HEK293 (cell line): ENCODE measurements at regions not wholly inside any gene's neighbourhood (a gene's known extent, or its start where the extent isn't known, plus 50 kb on each side); places are given as distances from the start of the nearest gene placed in this dataset.

Experiments
- CTCF ChIA-PET: fragments of 350-600 bp; formaldehyde crosslinking; extraction: SDS; loops from one replicate; lab custom pipeline; 2021; ENCODE audit warnings: antibody characterized with exemption; lab: Yijun Ruan, JAX
- POLR2A ChIA-PET: fragments of 300-600 bp; formaldehyde crosslinking; extraction: SDS; loops from one replicate; lab custom pipeline; 2020; ENCODE audit warnings: antibody characterized with exemption, inconsistent platforms; lab: Yijun Ruan, JAX
- H3K27ac ChIP-seq: fragments of 200-500 bp; sonication (Bioruptor generic); 2 replicates; pipeline ENCODE4 v1.5.1; 2014; ENCODE audit warnings: low read depth, low read length, control low read depth, inconsistent platforms; ENCODE audit errors: extremely low read depth
- H3K36me3 ChIP-seq, 2 experiments: fragments of 200-500 bp in 1 of 2; sonication (Bioruptor generic) in 1 of 2; 1 replicate in 1 of 2; 2 replicates in 1 of 2; pipeline ENCODE4 v1.5.1; 2014 to 2017; ENCODE audit warnings: inconsistent platforms in 2 of 2, low read length in 2 of 2; ENCODE audit not compliant: control insufficient read depth in 2 of 2, insufficient read depth in 1 of 2
- H3K4me1 ChIP-seq: fragments of 200-500 bp; sonication (Bioruptor generic); 2 replicates; pipeline ENCODE4 v1.5.1; 2014; ENCODE audit warnings: mild to moderate bottlenecking, low read length, inconsistent platforms; ENCODE audit not compliant: control insufficient read depth, insufficient read depth
- H3K4me3 ChIP-seq: 2 replicates; pipeline ENCODE4 v1.5.1; 2011; ENCODE audit warnings: low read depth, mild to moderate bottlenecking, control low read depth, low read length, moderate library complexity
- H3K9me3 ChIP-seq: fragments of 200-500 bp; sonication (Bioruptor generic); 2 replicates; pipeline ENCODE4 v1.5.1; 2014; ENCODE audit warnings: low read depth, low read length, inconsistent platforms; ENCODE audit not compliant: control insufficient read depth, insufficient read depth
- HOXD13 ChIP-seq: sonication (generic); formaldehyde crosslinking; IDR thresholded peaks from 2 replicates; pipeline ENCODE4 v1.8.0; 2022; ENCODE audit warnings: missing genetic modification reagents, borderline replicate concordance
- KLF1 ChIP-seq: fragments of 450-650 bp; formaldehyde crosslinking; IDR thresholded peaks from 2 replicates; pipeline ENCODE4 v1.5.1; 2016; ENCODE audit warnings: missing biosample characterization, missing genetic modification characterization
- KLF9 ChIP-seq: fragments of 450-650 bp; formaldehyde crosslinking; IDR thresholded peaks from 2 replicates; pipeline ENCODE4 v1.5.1; 2016; ENCODE audit warnings: missing biosample characterization, missing genetic modification characterization, low read depth
- RBAK ChIP-seq: fragments of 450-650 bp; formaldehyde crosslinking; IDR thresholded peaks from 2 replicates; pipeline ENCODE4 v1.5.1; 2016; ENCODE audit warnings: missing biosample characterization, missing genetic modification characterization
- SALL2 ChIP-seq: fragments of 450-650 bp; formaldehyde crosslinking; IDR thresholded peaks from 2 replicates; pipeline ENCODE4 v1.5.0; 2017; ENCODE audit warnings: missing biosample characterization, mild to moderate bottlenecking, missing genetic modification characterization, borderline replicate concordance
- TCF7L2 ChIP-seq: IDR thresholded peaks from 2 replicates; pipeline ENCODE4 v1.6.1; 2011; ENCODE audit warnings: low read depth, mild to moderate bottlenecking, inconsistent platforms, low read length, moderate library complexity, borderline replicate concordance
- ZBTB1 ChIP-seq: fragments of 450-650 bp; formaldehyde crosslinking; IDR thresholded peaks from 2 replicates; pipeline ENCODE4 v1.5.1; 2016; ENCODE audit warnings: missing biosample characterization, missing genetic modification characterization
- ZNF112 ChIP-seq: fragments of 450-650 bp; formaldehyde crosslinking; IDR thresholded peaks from 2 replicates; pipeline ENCODE4 v1.5.0; 2017; ENCODE audit warnings: missing biosample characterization, missing genetic modification characterization
- ZNF132 ChIP-seq: fragments of 450-650 bp; formaldehyde crosslinking; IDR thresholded peaks from 2 replicates; pipeline ENCODE4 v1.5.1; 2017; ENCODE audit warnings: missing biosample characterization, missing genetic modification characterization, borderline replicate concordance
- ZNF138 ChIP-seq: fragments of 450-650 bp; formaldehyde crosslinking; IDR thresholded peaks from 2 replicates; pipeline ENCODE4 v1.5.1; 2016; ENCODE audit warnings: missing biosample characterization, missing genetic modification characterization, borderline replicate concordance
- ZNF174 ChIP-seq: fragments of 450-650 bp; formaldehyde crosslinking; IDR thresholded peaks from 2 replicates; pipeline ENCODE4 v1.5.0; 2017; ENCODE audit warnings: missing biosample characterization, mild to moderate bottlenecking, missing genetic modification characterization
- ZNF175 ChIP-seq: fragments of 450-650 bp; formaldehyde crosslinking; IDR thresholded peaks from 2 replicates; pipeline ENCODE4 v1.5.1; 2016; ENCODE audit warnings: missing biosample characterization, missing genetic modification characterization
- ZNF19 ChIP-seq: fragments of 450-650 bp; formaldehyde crosslinking; IDR thresholded peaks from 2 replicates; pipeline ENCODE4; 2016; ENCODE audit warnings: missing biosample characterization, missing genetic modification characterization, low read depth
- ZNF214 ChIP-seq: fragments of 450-650 bp; formaldehyde crosslinking; IDR thresholded peaks from 2 replicates; pipeline ENCODE4 v1.5.1; 2017; ENCODE audit warnings: missing biosample characterization, mild to moderate bottlenecking, missing genetic modification characterization, borderline replicate concordance
- ZNF23 ChIP-seq: fragments of 450-650 bp; formaldehyde crosslinking; IDR thresholded peaks from 2 replicates; pipeline ENCODE4 v1.5.1; 2016; ENCODE audit warnings: missing biosample characterization, missing genetic modification characterization, borderline replicate concordance
- ZNF274 ChIP-seq, 2 experiments: fragments of 200-500 bp in 1 of 2; fragments of 450-650 bp in 1 of 2; sonication (Bioruptor generic) in 1 of 2; formaldehyde crosslinking in 1 of 2; IDR thresholded peaks; 2 replicates each; pipeline versions ENCODE4 v1.5.1 to v1.6.1; 2014 to 2016; ENCODE audit warnings: borderline replicate concordance in 1 of 2, inconsistent platforms in 1 of 2, low read length in 1 of 2, missing biosample characterization in 1 of 2, missing genetic modification characterization in 1 of 2
- ZNF350 ChIP-seq: fragments of 450-650 bp; formaldehyde crosslinking; IDR thresholded peaks from 2 replicates; pipeline ENCODE4 v1.5.0; 2017; ENCODE audit warnings: missing biosample characterization, mild to moderate bottlenecking, missing genetic modification characterization
- ZNF433 ChIP-seq: fragments of 450-650 bp; formaldehyde crosslinking; IDR thresholded peaks from 2 replicates; pipeline ENCODE4 v1.5.1; 2016; ENCODE audit warnings: missing biosample characterization, missing genetic modification characterization, low read depth
- ZNF48 ChIP-seq: fragments of 450-650 bp; formaldehyde crosslinking; IDR thresholded peaks from 2 replicates; pipeline ENCODE4 v1.5.1; 2016; ENCODE audit warnings: missing biosample characterization, missing genetic modification characterization
- ZNF610 ChIP-seq: fragments of 450-650 bp; formaldehyde crosslinking; IDR thresholded peaks from 2 replicates; pipeline ENCODE4 v1.5.1; 2016; ENCODE audit warnings: missing biosample characterization, missing genetic modification characterization, borderline replicate concordance
- ZNF621 ChIP-seq: fragments of 450-650 bp; formaldehyde crosslinking; IDR thresholded peaks from 2 replicates; pipeline ENCODE4 v1.5.1; 2017; ENCODE audit warnings: missing biosample characterization, missing genetic modification characterization
- ZNF660 ChIP-seq: fragments of 450-650 bp; IDR thresholded peaks from 2 replicates; pipeline ENCODE4 v1.5.1; 2018; ENCODE audit warnings: missing biosample characterization, mild to moderate bottlenecking, missing genetic modification characterization
- ZNF747 ChIP-seq: fragments of 450-650 bp; formaldehyde crosslinking; IDR thresholded peaks from 2 replicates; pipeline ENCODE4 v1.5.1; 2016; ENCODE audit warnings: missing biosample characterization, missing genetic modification characterization
- ZNF843 ChIP-seq: fragments of 450-650 bp; formaldehyde crosslinking; IDR thresholded peaks from 2 replicates; pipeline ENCODE4 v1.5.1; 2016; ENCODE audit warnings: missing biosample characterization, missing genetic modification characterization
- ZXDB ChIP-seq: fragments of 450-650 bp; formaldehyde crosslinking; IDR thresholded peaks from 2 replicates; pipeline ENCODE4 v1.5.1; 2016; ENCODE audit warnings: missing biosample characterization, missing genetic modification characterization
- TF ChIP-seq, protein P1 (sequence below): fragments of 450-650 bp; formaldehyde crosslinking; IDR thresholded peaks from 2 replicates; pipeline ENCODE4 v1.5.1; 2016; ENCODE audit warnings: missing biosample characterization, missing genetic modification characterization
- TF ChIP-seq, protein P2 (sequence below): fragments of 450-650 bp; IDR thresholded peaks from 2 replicates; pipeline ENCODE4 v1.5.1; 2018; ENCODE audit warnings: missing biosample characterization, mild to moderate bottlenecking, missing genetic modification characterization
- TF ChIP-seq, protein P3 (sequence below): fragments of 450-650 bp; formaldehyde crosslinking; IDR thresholded peaks from 2 replicates; pipeline ENCODE4 v1.5.1; 2016; ENCODE audit warnings: missing biosample characterization, missing genetic modification characterization, low read depth

DNA sequence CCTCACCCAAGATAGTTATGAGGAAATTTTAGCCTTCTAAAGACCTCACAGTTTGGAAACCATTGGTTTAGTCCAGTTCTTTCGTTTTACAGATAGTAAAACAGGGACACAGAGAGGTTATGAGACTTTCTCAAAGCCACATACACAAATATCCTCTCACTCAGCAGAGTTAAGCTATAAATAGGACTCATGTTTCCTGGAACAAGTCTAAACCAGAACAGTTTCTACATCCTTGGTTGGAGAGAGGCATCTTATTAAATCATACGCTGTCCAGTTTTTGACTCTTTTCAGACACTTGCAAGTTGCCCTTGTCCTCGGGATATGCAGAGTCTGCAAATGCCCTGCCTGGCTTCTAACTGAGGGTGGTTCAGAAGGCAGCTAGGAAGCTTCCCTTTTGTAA, 462.1 kb upstream of the DEPDC1 start (continued):
- TF ChIP-seq, protein P1, sequence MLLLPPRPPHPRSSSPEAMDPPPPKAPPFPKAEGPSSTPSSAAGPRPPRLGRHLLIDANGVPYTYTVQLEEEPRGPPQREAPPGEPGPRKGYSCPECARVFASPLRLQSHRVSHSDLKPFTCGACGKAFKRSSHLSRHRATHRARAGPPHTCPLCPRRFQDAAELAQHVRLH (tag by site-specific recombination) = no peak
- no peak for TF ChIP-seq ZNF23 (tag by site-specific recombination)

DNA sequence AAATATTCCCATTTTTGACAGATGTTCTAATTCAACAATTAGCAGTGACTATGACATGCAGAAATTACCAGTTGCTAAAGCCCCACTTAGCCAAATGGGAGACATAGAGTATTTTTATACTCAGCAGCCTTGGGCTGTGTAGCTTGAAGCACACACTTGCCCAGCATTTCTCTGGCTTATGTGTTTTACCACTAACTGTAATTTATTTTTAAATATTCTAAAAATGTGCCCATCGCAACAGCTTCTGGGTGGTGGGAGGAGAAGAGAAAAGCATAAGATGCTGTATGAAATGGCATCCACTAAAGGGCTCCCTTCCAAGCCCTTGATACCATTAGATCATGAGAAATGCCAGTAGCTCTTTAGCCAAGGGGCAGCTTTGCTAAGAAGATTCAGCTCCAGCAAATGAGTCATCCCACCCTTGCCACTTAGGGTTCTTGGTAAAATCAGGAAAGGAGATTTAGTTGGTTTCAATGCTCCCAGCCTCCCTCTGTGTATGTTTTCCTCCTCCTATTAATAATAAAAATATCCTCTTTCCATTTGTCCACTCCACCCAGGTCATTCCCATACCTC, 462.7 kb upstream of the DEPDC1 start:
- Histone ChIP-seq H3K36me3 (no peaks in the 10 kb centered on the region), H3K9me3 (no peaks in the 10 kb centered on the region), H3K27ac (no peak overlapping the region), H3K4me1 (peaks cover 4% of the 10 kb centered on the region), H3K4me3 (no peak overlapping the region)
- no peak for TF ChIP-seq ZNF214 (tag by site-specific recombination)
- TF ChIP-seq TCF7L2 = no peak
- TF ChIP-seq ZNF843 (tag by site-specific recombination) = no peak
- TF ChIP-seq ZNF621 (tag by site-specific recombination) = no peak
- TF ChIP-seq SALL2 (tag by site-specific recombination) = no peak
- no peak for TF ChIP-seq ZNF433 (tag by site-specific recombination)
- no peak for TF ChIP-seq ZNF610 (tag by site-specific recombination)
- TF ChIP-seq ZNF174 (tag by site-specific recombination) = no peak
- TF ChIP-seq, protein P2, sequence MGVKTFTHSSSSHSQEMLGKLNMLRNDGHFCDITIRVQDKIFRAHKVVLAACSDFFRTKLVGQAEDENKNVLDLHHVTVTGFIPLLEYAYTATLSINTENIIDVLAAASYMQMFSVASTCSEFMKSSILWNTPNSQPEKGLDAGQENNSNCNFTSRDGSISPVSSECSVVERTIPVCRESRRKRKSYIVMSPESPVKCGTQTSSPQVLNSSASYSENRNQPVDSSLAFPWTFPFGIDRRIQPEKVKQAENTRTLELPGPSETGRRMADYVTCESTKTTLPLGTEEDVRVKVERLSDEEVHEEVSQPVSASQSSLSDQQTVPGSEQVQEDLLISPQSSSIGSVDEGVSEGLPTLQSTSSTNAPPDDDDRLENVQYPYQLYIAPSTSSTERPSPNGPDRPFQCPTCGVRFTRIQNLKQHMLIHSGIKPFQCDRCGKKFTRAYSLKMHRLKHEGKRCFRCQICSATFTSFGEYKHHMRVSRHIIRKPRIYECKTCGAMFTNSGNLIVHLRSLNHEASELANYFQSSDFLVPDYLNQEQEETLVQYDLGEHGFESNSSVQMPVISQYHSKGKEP = no peak
- no peak for TF ChIP-seq ZNF23 (tag by site-specific recombination)
- POLR2A ChIA-PET = no interaction called here
- CTCF ChIA-PET = no interaction called here

DNA sequence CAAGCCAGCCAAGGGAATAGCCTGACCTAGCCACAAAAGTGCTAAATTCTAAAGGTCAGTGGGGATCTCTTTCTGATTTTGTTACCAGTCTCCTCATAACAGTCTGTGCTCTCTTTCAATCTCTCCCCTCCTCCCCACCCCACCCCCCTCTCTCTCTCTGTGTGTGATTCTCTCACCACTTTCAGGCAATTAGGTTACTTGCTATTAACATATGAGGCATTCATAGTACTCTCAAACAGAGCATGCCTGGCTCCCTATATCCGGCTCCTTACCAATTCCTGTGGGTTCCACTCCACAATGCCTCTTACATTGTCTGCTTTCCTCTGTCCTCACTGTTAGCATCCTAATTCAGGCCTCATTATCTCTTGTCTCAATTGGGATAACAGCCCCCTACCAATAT, 464.3 kb upstream of the DEPDC1 start:
- POLR2A ChIA-PET = no interaction called here

DNA sequence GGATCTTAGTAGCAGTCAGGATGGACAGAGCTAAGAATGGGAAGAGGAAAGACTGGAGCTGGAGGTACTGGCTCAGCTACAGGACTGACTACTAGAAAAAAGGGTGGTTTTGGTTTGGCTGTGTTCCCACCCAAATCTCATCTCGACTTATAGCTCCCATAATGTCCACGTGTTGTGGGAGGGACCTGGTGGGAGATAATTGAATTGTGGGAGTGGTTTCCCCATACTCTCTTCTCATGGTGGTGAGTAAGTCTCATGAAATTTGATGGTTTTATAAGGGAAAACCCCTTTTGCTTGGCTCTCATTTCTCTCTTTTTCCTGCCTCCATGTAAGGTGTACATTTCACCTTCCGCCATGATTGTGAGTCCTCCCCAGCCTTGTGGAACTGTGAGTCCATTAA, 466.5 kb upstream of the DEPDC1 start:
- no peak overlapping the region for H3K4me3 ChIP-seq
- H3K4me1 ChIP-seq = no peaks in the 10 kb centered on the region
- H3K27ac ChIP-seq = no peak overlapping the region
- TF ChIP-seq ZNF610 (tag by site-specific recombination) = no peak
- no peak for TF ChIP-seq ZNF132 (tag by site-specific recombination)
- TF ChIP-seq ZNF175 (tag by site-specific recombination) = no peak
- no peak for TF ChIP-seq ZBTB1 (tag by site-specific recombination)
- TF ChIP-seq ZNF138 = no peak
- TF ChIP-seq ZNF19 = no peak
- no peak for TF ChIP-seq ZNF112 (tag by site-specific recombination)
- no peak for TF ChIP-seq ZNF747 (tag by site-specific recombination)
- TF ChIP-seq ZNF48 (tag by site-specific recombination) = no peak
- no peak for TF ChIP-seq ZNF621 (tag by site-specific recombination)
- no peak for TF ChIP-seq ZNF660 (tag by site-specific recombination)
- ChIA-PET CTCF (no interaction called here), POLR2A (no interaction called here)
- H3K9me3 ChIP-seq = no peaks in the 10 kb centered on the region
- no peaks in the 10 kb centered on the region for H3K36me3 ChIP-seq

More for the DNA sequence above, 464.3 kb upstream of the DEPDC1 start:
- no peaks in the 10 kb centered on the region for H3K4me1 ChIP-seq
- H3K4me3 ChIP-seq = no peak overlapping the region
- H3K9me3 ChIP-seq = no peaks in the 10 kb centered on the region
- H3K27ac ChIP-seq = no peak overlapping the region
- CTCF ChIA-PET = no interaction called here
- H3K36me3 ChIP-seq = no peaks in the 10 kb centered on the region
- no peak for TF ChIP-seq KLF1 (tag by site-specific recombination)
- no peak for TF ChIP-seq ZNF621 (tag by site-specific recombination)
- no peak for TF ChIP-seq ZNF350 (tag by site-specific recombination)
- TF ChIP-seq KLF9 (tag by site-specific recombination) = no peak
- TF ChIP-seq ZNF274 (IDR thresholded peaks at IDR 0.05; ENCODE audit: low read length) = no peak
- no peak for TF ChIP-seq ZNF274 (tag by site-specific recombination; IDR thresholded peaks at IDR 0.05; ENCODE audit: borderline replicate concordance)
- TF ChIP-seq ZXDB = no peak
- no peak for TF ChIP-seq RBAK
- no peak for TF ChIP-seq ZNF747 (tag by site-specific recombination)
- TF ChIP-seq, protein P3, sequence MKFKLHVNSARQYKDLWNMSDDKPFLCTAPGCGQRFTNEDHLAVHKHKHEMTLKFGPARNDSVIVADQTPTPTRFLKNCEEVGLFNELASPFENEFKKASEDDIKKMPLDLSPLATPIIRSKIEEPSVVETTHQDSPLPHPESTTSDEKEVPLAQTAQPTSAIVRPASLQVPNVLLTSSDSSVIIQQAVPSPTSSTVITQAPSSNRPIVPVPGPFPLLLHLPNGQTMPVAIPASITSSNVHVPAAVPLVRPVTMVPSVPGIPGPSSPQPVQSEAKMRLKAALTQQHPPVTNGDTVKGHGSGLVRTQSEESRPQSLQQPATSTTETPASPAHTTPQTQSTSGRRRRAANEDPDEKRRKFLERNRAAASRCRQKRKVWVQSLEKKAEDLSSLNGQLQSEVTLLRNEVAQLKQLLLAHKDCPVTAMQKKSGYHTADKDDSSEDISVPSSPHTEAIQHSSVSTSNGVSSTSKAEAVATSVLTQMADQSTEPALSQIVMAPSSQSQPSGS (tag by site-specific recombination) = no peak
- no peak for TF ChIP-seq HOXD13
- TF ChIP-seq, all 188 proteins: peak for 0
